ENCODE measurements at regions not wholly inside any gene's neighbourhood (a gene's known extent, or its start where the extent isn't known, plus 50 kb on each side); places are given as distances from the start of the nearest gene placed in this dataset.

DNA sequence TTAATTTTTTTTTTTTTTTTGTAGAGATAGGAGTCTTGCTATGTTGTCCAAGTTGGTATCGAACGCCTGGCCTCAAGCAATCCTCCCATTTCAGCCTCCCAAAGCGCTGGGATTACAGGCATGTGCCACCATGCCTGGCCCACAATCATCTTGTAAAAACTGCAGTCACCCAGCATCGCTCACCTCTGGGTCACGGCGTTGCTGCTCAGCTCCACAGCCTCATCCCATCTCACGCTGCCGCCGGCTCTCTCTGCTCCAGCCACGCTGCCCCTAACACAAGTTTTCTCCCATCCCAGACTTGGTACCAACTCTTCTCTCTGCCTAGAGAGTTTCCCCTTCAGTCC lies 69.2 kb downstream of the MAP1LC3B2 start:
- Mint-ChIP-seq H3K27me3 (peaks cover 43 to 68% of the 10 kb centered on the region in 2 donors), H3K36me3 (ENCODE audit: insufficient read depth) (peaks cover 3% of the 10 kb centered on the region), H3K9me3 (no peaks in the 10 kb centered on the region), H3K27ac (no peak overlapping the region), H3K4me1 (ENCODE audit: low read depth in 2 of 2) (no peaks in the 10 kb centered on the region), H3K4me3 (no peak overlapping the region)
- no peak for ATAC-seq (replicated peaks)
- no peak for DNase-seq
